ENCODE measurements at regions not wholly inside any gene's neighbourhood (a gene's known extent, or its start where the extent isn't known, plus 50 kb on each side); places are given as distances from the start of the nearest gene placed in this dataset.

DNA sequence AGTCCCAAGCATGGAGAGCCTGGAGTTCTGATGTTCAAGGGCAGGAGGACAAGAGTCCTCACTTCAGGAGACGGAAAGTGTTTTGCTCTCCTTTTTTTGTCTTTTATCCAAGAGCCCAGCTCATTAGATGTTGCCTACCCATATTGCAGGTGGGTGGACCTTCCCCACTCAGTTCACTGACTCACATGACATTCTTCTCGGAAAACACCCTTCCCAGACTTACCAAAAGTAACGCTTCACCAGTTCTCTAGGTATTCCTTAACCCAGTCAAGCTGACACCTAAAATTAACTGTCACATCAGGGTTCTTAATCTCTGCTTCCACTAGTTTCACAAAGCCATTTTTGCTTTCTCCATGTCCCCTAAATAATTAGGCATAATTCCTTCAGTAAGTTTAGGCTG is 2215.4 kb upstream of the PCDH20 start:
- no peak overlapping the region for H2AFZ ChIP-seq (ENCODE audit: insufficient read depth, low read length, poor library complexity)
- no CpG with 5 or more reads among the region's 3 CpGs for WGBS (ENCODE audit: extremely low coverage, insufficient coverage, insufficient read length)
- no peaks in the 10 kb centered on the region for H3K79me1 ChIP-seq (ENCODE audit: low read length)
- H2BK120ac ChIP-seq (ENCODE audit: insufficient read depth, low read length, poor library complexity), result no peak overlapping the region
- H3K9ac ChIP-seq (ENCODE audit: low read length), result no peak overlapping the region
- no peaks in the 10 kb centered on the region for H3K9me3 ChIP-seq (ENCODE audit: insufficient read depth, low read depth, low read length)
- no peak overlapping the region for H4K91ac ChIP-seq (ENCODE audit: low read depth, low read length)
- H3K14ac ChIP-seq (ENCODE audit: low read length), result no peak overlapping the region
- no peak overlapping the region for H3K23ac ChIP-seq (ENCODE audit: low read length)
- no peak overlapping the region for H3K4me3 ChIP-seq (ENCODE audit: low read depth, low read length)
- no peaks in the 10 kb centered on the region for H3K27me3 ChIP-seq (ENCODE audit: insufficient read depth, low read length)
- no peaks in the 10 kb centered on the region for H3K36me3 ChIP-seq (ENCODE audit: control insufficient read depth in 1 of 2, insufficient read depth in 2 of 2, low read length in 2 of 2)
- H4K12ac ChIP-seq (ENCODE audit: low read depth, low read length), result no peak overlapping the region
- no peak overlapping the region for H4K8ac ChIP-seq (ENCODE audit: low read depth, low read length)
- H2BK12ac ChIP-seq (ENCODE audit: low read length), result no peak overlapping the region
- no peak overlapping the region for H3K27ac ChIP-seq (ENCODE audit: low read depth, low read length)
- no peaks in the 10 kb centered on the region for H3K4me1 ChIP-seq (ENCODE audit: control insufficient read depth in 1 of 2, insufficient read depth in 2 of 2, low read length in 2 of 2)
- H3K79me2 ChIP-seq (ENCODE audit: control insufficient read depth, insufficient read depth, low read length, poor library complexity), result no peaks in the 10 kb centered on the region
- H3K4ac ChIP-seq (ENCODE audit: low read depth, low read length), result no peak overlapping the region
- no peak overlapping the region for H3K18ac ChIP-seq (ENCODE audit: low read length)
- DNase-seq, result no peak
- no peak overlapping the region for H2AK5ac ChIP-seq (ENCODE audit: low read length)
- H2BK5ac ChIP-seq (ENCODE audit: low read depth, low read length, poor library complexity), result no peak overlapping the region
- H3K4me2 ChIP-seq (ENCODE audit: low read length), result no peak overlapping the region

GRCh38 chr13:63629591-63629990 is 2213.9 kb upstream of the PCDH20 start:
- Histone ChIP-seq H3K4me1 (ENCODE audit: control insufficient read depth in 1 of 2, insufficient read depth in 2 of 2, low read length in 2 of 2) (no peaks in the 10 kb centered on the region), H3K27ac (ENCODE audit: low read depth, low read length) (no peak overlapping the region), H3K14ac (ENCODE audit: low read length) (no peak overlapping the region), H3K27me3 (ENCODE audit: insufficient read depth, low read length) (no peaks in the 10 kb centered on the region), H3K23ac (ENCODE audit: low read length) (no peak overlapping the region), H2BK120ac (ENCODE audit: insufficient read depth, low read length, poor library complexity) (no peak overlapping the region), H3K4me2 (ENCODE audit: low read length) (no peak overlapping the region), H3K9ac (ENCODE audit: low read length) (no peak overlapping the region), H4K8ac (ENCODE audit: low read depth, low read length) (no peak overlapping the region), H3K18ac (ENCODE audit: low read length) (no peak overlapping the region), H2AFZ (ENCODE audit: insufficient read depth, low read length, poor library complexity) (no peak overlapping the region), H4K91ac (ENCODE audit: low read depth, low read length) (no peak overlapping the region), H2AK5ac (ENCODE audit: low read length) (no peak overlapping the region), H3K79me2 (ENCODE audit: control insufficient read depth, insufficient read depth, low read length, poor library complexity) (no peaks in the 10 kb centered on the region), H3K4ac (ENCODE audit: low read depth, low read length) (no peak overlapping the region), H4K12ac (ENCODE audit: low read depth, low read length) (no peak overlapping the region), H3K4me3 (ENCODE audit: low read depth, low read length) (no peak overlapping the region), H3K79me1 (ENCODE audit: low read length) (no peaks in the 10 kb centered on the region), H2BK5ac (ENCODE audit: low read depth, low read length, poor library complexity) (no peak overlapping the region), H2BK12ac (ENCODE audit: low read length) (no peak overlapping the region), H3K36me3 (ENCODE audit: control insufficient read depth in 1 of 2, insufficient read depth in 2 of 2, low read length in 2 of 2) (no peaks in the 10 kb centered on the region), H3K9me3 (ENCODE audit: insufficient read depth, low read depth, low read length) (no peaks in the 10 kb centered on the region)
- DNase-seq, result no peak
- no CpG with 5 or more reads among the region's 2 CpGs for WGBS (ENCODE audit: extremely low coverage, insufficient coverage, insufficient read length)

DNA sequence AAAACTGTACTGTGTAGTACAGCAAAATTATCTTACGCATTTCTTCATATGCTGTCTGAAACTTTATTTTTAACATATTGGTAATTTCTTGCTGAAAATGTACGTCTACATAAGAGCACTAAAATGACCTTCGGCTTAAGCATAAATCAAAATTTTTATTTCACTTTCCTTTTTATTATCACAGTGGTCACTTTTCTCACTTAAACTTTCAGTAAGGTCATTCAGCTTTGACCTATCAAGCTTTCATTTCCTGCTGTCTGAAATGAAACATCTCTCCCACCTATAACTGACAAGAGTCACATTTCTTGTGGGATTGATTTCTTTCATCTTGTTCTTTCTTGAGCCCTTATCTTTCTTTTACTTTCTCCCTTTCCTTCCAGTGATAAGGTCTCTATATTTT is 2212.7 kb upstream of the PCDH20 start:
- Histone ChIP-seq H3K79me1 (ENCODE audit: low read length) (no peaks in the 10 kb centered on the region), H2AK5ac (ENCODE audit: low read length) (no peak overlapping the region), H3K27ac (ENCODE audit: low read depth, low read length) (no peak overlapping the region), H2BK120ac (ENCODE audit: insufficient read depth, low read length, poor library complexity) (no peak overlapping the region), H4K91ac (ENCODE audit: low read depth, low read length) (no peak overlapping the region), H3K27me3 (ENCODE audit: insufficient read depth, low read length) (no peaks in the 10 kb centered on the region), H3K4me1 (ENCODE audit: control insufficient read depth in 1 of 2, insufficient read depth in 2 of 2, low read length in 2 of 2) (no peaks in the 10 kb centered on the region), H3K4me3 (ENCODE audit: low read depth, low read length) (no peak overlapping the region), H3K23ac (ENCODE audit: low read length) (no peak overlapping the region), H4K12ac (ENCODE audit: low read depth, low read length) (no peak overlapping the region), H2AFZ (ENCODE audit: insufficient read depth, low read length, poor library complexity) (no peak overlapping the region), H3K9ac (ENCODE audit: low read length) (no peak overlapping the region), H3K36me3 (ENCODE audit: control insufficient read depth in 1 of 2, insufficient read depth in 2 of 2, low read length in 2 of 2) (no peaks in the 10 kb centered on the region), H3K4ac (ENCODE audit: low read depth, low read length) (no peak overlapping the region), H3K4me2 (ENCODE audit: low read length) (no peak overlapping the region), H3K9me3 (ENCODE audit: insufficient read depth, low read depth, low read length) (no peaks in the 10 kb centered on the region), H3K18ac (ENCODE audit: low read length) (no peak overlapping the region), H2BK12ac (ENCODE audit: low read length) (no peak overlapping the region), H4K8ac (ENCODE audit: low read depth, low read length) (no peak overlapping the region), H3K14ac (ENCODE audit: low read length) (no peak overlapping the region), H3K79me2 (ENCODE audit: control insufficient read depth, insufficient read depth, low read length, poor library complexity) (no peaks in the 10 kb centered on the region), H2BK5ac (ENCODE audit: low read depth, low read length, poor library complexity) (no peak overlapping the region)
- no CpG with 5 or more reads among the region's 3 CpGs for WGBS (ENCODE audit: extremely low coverage, insufficient coverage, insufficient read length)
- DNase-seq, result no peak

GRCh38 chr13:63625869-63626268 is 2210.2 kb upstream of the PCDH20 start:
- no peak for DNase-seq
- H2BK12ac ChIP-seq (ENCODE audit: low read length), result no peak overlapping the region
- no peak overlapping the region for H4K8ac ChIP-seq (ENCODE audit: low read depth, low read length)
- no peak overlapping the region for H3K4me2 ChIP-seq (ENCODE audit: low read length)
- H2BK120ac ChIP-seq (ENCODE audit: insufficient read depth, low read length, poor library complexity), result no peak overlapping the region
- H3K27ac ChIP-seq (ENCODE audit: low read depth, low read length), result no peak overlapping the region
- no peak overlapping the region for H3K4me3 ChIP-seq (ENCODE audit: low read depth, low read length)
- H4K12ac ChIP-seq (ENCODE audit: low read depth, low read length), result no peak overlapping the region
- no peak overlapping the region for H3K9ac ChIP-seq (ENCODE audit: low read length)
- no peaks in the 10 kb centered on the region for H3K79me1 ChIP-seq (ENCODE audit: low read length)
- H2BK5ac ChIP-seq (ENCODE audit: low read depth, low read length, poor library complexity), result no peak overlapping the region
- H3K36me3 ChIP-seq (ENCODE audit: control insufficient read depth in 1 of 2, insufficient read depth in 2 of 2, low read length in 2 of 2), result no peaks in the 10 kb centered on the region
- H3K18ac ChIP-seq (ENCODE audit: low read length), result no peak overlapping the region
- no peak overlapping the region for H2AK5ac ChIP-seq (ENCODE audit: low read length)
- no peaks in the 10 kb centered on the region for H3K4me1 ChIP-seq (ENCODE audit: control insufficient read depth in 1 of 2, insufficient read depth in 2 of 2, low read length in 2 of 2)
- H3K27me3 ChIP-seq (ENCODE audit: insufficient read depth, low read length), result no peaks in the 10 kb centered on the region
- WGBS (ENCODE audit: extremely low coverage, insufficient coverage, insufficient read length), result no CpG with 5 or more reads among the region's 1 CpG
- no peak overlapping the region for H4K91ac ChIP-seq (ENCODE audit: low read depth, low read length)
- H3K79me2 ChIP-seq (ENCODE audit: control insufficient read depth, insufficient read depth, low read length, poor library complexity), result no peaks in the 10 kb centered on the region
- no peak overlapping the region for H2AFZ ChIP-seq (ENCODE audit: insufficient read depth, low read length, poor library complexity)
- no peak overlapping the region for H3K23ac ChIP-seq (ENCODE audit: low read length)
- no peak overlapping the region for H3K4ac ChIP-seq (ENCODE audit: low read depth, low read length)
- no peak overlapping the region for H3K14ac ChIP-seq (ENCODE audit: low read length)
- H3K9me3 ChIP-seq (ENCODE audit: insufficient read depth, low read depth, low read length), result no peaks in the 10 kb centered on the region
